Activated CD4-positive, CD25-positive, alpha-beta regulatory T cell treated with anti-CD3 and anti-CD28 coated beads, Interleukin-2, amount 50 U/mL, for 24 hours (primary cell): ENCODE measurements at regions not wholly inside any gene's neighbourhood (a gene's known extent, or its start where the extent isn't known, plus 50 kb on each side); places are given as distances from the start of the nearest gene placed in this dataset.

ENCODE experiments used
- ATAC-seq, 2 donors: fragments of 150-1000 bp; cut with Tn5 transposase; one replicate each; pipeline ENCODE4 v1.10.0; 2021; ENCODE audit warnings: mild to moderate bottlenecking in 1 of 2, moderate library complexity in 1 of 2

GRCh38 chr3:31353166-31353565, 179.6 kb upstream of the STT3B start:
- ATAC-seq = no peak

DNA sequence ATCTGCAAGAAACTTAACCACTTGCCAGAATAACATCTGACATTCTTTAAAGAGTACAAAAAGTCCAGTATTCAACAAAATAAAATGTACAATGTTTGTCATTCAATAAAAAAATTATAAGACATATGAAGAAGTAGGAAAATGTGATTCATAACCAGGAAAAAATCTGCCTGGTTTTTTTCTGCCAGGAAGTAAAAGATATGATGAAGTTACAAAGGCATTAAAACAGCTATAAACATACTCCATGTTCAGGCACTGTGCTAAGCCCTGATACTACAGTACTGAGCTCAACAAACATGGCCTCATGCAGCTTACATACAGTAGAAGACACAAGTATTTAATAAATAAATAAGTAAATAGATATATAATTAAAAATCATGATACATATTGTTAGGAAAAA, 178.4 kb upstream of the STT3B start:
- no peak for ATAC-seq

- no peak for ATAC-seq
Observed at GRCh38 chr3:31355807-31356206, 176.9 kb upstream of the STT3B start.

GRCh38 chr3:31356941-31357340, 175.8 kb upstream of the STT3B start:
- peak; percentile 27 to 28 for ATAC-seq

DNA sequence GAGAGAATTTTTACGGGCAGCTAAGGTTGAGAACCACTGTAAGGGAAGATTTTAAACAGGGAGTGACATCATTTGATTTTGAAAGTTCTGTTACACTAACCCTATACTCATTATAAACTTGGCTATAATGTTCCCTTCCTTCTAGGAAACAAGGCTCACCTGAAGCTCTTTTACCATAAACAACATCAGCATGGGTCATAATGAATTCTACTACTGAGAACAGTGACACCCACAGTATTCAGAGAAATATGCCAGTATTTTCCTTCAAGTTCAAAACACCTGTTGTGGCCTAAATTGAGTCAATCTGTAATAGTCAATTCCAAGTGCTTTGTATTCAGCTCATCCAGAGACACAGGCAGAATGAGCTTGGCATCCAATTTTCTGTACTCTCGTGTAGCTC, 175.3 kb upstream of the STT3B start:
- ATAC-seq = peak; percentile 77 to 83

DNA sequence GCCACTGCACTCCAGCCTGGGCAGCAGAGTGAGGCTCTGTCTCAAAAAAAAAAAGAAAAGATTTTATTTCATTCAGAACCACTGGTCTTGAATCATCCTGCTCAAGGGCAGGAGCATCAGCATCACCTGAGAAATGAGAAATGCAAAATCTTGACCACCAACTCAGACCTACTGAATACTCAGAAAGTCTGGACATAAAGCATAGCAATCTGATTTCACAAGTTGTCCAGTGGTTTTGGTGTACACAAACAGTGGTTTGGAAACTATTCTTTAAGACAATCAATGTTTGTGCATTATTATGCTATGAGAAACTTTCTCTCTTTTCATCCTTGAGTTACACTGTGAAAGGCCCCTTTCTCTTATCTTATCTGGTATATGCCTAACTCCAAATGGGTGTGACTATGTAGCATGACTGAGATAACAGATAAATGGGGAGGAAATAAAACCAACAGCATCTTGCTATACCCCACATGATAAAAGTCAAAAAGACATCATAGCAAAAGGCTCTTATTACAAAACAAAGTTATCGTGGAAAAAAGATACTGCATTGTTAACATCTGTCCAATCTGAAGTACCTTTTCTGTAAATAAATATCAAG, 174.2 kb upstream of the STT3B start:
- no peak for ATAC-seq

- no peak for ATAC-seq
Observed at GRCh38 chr3:31361371-31362273, 171.1 kb upstream of the STT3B start.

- ATAC-seq = no peak
Observed at GRCh38 chr3:31364188-31364587, 168.5 kb upstream of the STT3B start.

GRCh38 chr3:31364711-31365110, 168.0 kb upstream of the STT3B start:
- ATAC-seq = no peak

GRCh38 chr3:31367518-31367917, 165.2 kb upstream of the STT3B start:
- no peak for ATAC-seq

- no peak for ATAC-seq
Observed at GRCh38 chr3:31369637-31370379, 162.9 kb upstream of the STT3B start.

DNA sequence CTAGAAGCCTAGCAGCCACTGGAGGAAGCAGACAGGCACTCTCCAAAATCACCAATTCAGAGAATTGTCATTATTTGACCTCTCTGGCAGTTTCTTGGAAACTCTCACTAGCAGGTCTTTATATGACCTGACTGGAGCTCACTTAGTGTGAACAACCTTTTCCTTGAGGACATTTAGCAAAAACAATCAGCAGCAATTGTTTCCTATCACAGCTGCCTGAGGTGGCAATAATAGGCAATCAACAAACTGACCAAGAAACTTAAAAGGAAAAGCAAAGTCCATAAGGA, 162.4 kb upstream of the STT3B start:
- ATAC-seq = no peak

- no peak for ATAC-seq
Observed at GRCh38 chr3:31370681-31371080, 162.0 kb upstream of the STT3B start.

- no peak for ATAC-seq
Observed at GRCh38 chr3:31371484-31372177, 161.1 kb upstream of the STT3B start.

DNA sequence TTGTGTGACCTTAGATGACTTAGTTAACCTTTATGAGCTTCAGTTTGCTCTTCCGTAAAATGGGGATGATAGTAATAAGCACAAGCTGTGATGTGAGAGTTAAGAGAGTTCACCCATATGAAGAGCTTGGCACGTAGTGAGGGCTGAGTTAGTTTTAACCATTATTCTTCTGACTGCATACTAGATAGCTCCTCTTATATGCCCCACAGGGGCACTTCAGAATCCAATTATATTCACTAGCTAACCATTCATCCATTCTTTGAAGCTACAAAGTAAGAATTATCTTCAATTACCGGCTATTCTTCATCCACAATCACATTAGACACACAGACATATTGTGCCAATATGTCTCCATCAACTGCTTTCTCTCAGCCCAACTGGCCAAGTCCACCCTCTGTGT, 159.0 kb upstream of the STT3B start:
- ATAC-seq = no peak

- ATAC-seq = peak; percentile 95 to 97
Observed at GRCh38 chr3:31377045-31377642, 155.6 kb upstream of the STT3B start.

GRCh38 chr3:31378231-31378630, 154.5 kb upstream of the STT3B start:
- no peak for ATAC-seq

- no peak for ATAC-seq
Observed at GRCh38 chr3:31379598-31379997, 153.1 kb upstream of the STT3B start.

DNA sequence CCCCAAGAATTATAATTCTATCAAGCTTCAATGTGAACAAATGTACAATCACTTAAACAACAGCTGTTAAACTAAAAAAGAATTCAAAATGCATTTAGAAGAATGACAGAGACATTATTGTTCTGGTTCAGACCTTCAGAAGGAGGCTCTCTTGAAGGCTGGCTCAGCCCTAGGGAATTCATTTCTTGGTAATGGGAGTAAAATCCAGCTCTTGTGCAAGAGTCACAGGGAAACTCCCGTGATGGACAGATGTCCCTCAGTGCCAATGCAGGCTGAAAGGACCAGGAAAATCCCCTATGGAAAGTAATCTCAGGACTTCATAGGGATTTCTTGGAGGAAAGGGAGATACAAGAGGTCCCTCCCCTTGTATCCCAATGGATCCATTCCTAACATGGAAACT, 149.9 kb upstream of the STT3B start:
- no peak for ATAC-seq

DNA sequence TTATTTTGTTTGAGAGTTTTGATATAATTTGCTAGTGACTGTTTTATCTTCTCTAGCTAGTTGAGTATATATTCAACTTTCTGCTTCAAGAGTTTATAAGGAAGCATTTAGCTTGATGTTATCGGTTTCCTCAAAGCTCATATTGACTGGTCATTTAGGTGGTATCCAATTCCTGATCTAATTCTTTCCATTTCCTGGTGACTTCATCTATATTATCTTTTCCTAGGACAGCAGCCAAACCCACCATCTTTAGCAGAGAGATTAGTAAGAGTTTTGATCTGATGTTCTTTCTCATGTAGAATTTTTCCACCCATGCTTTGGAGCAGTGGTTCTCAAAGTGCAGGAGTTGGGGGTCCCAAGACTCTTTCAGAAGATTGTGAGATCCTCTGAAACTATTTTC, 148.6 kb upstream of the STT3B start:
- no peak for ATAC-seq

- no peak for ATAC-seq
Observed at GRCh38 chr3:31389939-31390338, 142.8 kb upstream of the STT3B start.

- no peak for ATAC-seq
Observed at GRCh38 chr3:31390466-31390865, 142.3 kb upstream of the STT3B start.

GRCh38 chr3:31391150-31391549, 141.6 kb upstream of the STT3B start:
- no peak for ATAC-seq
